Mesenchymal stem cell (in vitro differentiated cells and primary cell): ENCODE measurements at regions not wholly inside any gene's neighbourhood (a gene's known extent, or its start where the extent isn't known, plus 50 kb on each side); places are given as distances from the start of the nearest gene placed in this dataset.

Experiments
- DNase-seq: peaks from one replicate; pipeline ENCODE4 v3.0.0-alpha.2; 2013
- H2AFZ ChIP-seq: one replicate; pipeline ENCODE4 v1.6.1; 2013; ENCODE audit warnings: low read depth, mild to moderate bottlenecking, control low read depth, inconsistent platforms, low read length, moderate library complexity
- H2AK5ac ChIP-seq: 2 replicates; pipeline ENCODE4 v1.6.1; 2013; ENCODE audit warnings: low read length, moderate library complexity, mild to moderate bottlenecking, inconsistent platforms; ENCODE audit not compliant: severe bottlenecking
- H2BK120ac ChIP-seq: one replicate; pipeline ENCODE4 v1.6.1; 2013; ENCODE audit warnings: low read depth, mild to moderate bottlenecking, inconsistent platforms, low read length, moderate library complexity
- H2BK12ac ChIP-seq, 2 experiments: one replicate each; pipeline ENCODE4 v1.6.1; 2013; ENCODE audit warnings: inconsistent platforms in 2 of 2, low read length in 2 of 2, mild to moderate bottlenecking in 2 of 2, moderate library complexity in 2 of 2, control low read depth in 1 of 2
- H2BK15ac ChIP-seq: one replicate; pipeline ENCODE4 v1.6.1; 2013; ENCODE audit warnings: mild to moderate bottlenecking, low read depth, inconsistent platforms; ENCODE audit not compliant: poor library complexity, severe bottlenecking
- H2BK5ac ChIP-seq: 2 replicates; pipeline ENCODE4 v1.6.1; 2013; ENCODE audit warnings: low read depth, mild to moderate bottlenecking, low read length, control low read depth, inconsistent platforms; ENCODE audit not compliant: poor library complexity, severe bottlenecking
- H3K14ac ChIP-seq, 2 experiments: one replicate each; pipeline ENCODE4 v1.6.1; 2013; ENCODE audit warnings: inconsistent platforms in 2 of 2, low read length in 2 of 2, control low read depth in 1 of 2, mild to moderate bottlenecking in 1 of 2, moderate library complexity in 1 of 2
- H3K18ac ChIP-seq, 2 experiments: one replicate each; pipeline ENCODE4 v1.6.1; 2013; ENCODE audit warnings: inconsistent platforms in 2 of 2, low read length in 2 of 2, control low read depth in 1 of 2, low read depth in 1 of 2, mild to moderate bottlenecking in 1 of 2
- H3K23ac ChIP-seq, 2 experiments: one replicate each; pipeline ENCODE4 v1.6.1; 2013; ENCODE audit warnings: inconsistent platforms in 2 of 2, low read length in 2 of 2, mild to moderate bottlenecking in 2 of 2, moderate library complexity in 2 of 2, control low read depth in 1 of 2
- H3K27ac ChIP-seq: 2 replicates; pipeline ENCODE4 v1.5.1; 2013; ENCODE audit warnings: mild to moderate bottlenecking, moderate library complexity, low read length, control low read depth, inconsistent platforms; ENCODE audit not compliant: poor library complexity, severe bottlenecking
- H3K27me3 ChIP-seq, 2 experiments: 2 replicates each; pipeline versions ENCODE4 v1.6.1 to v1.7.0; 2013; ENCODE audit warnings: low read length in 2 of 2, mild to moderate bottlenecking in 2 of 2, moderate library complexity in 2 of 2, control low read depth in 1 of 2, inconsistent platforms in 1 of 2; ENCODE audit not compliant: control insufficient read depth in 1 of 2, insufficient read depth in 1 of 2
- H3K36me3 ChIP-seq, 2 experiments: 2 replicates each; pipeline versions ENCODE4 v1.6.1 to v1.7.0; 2013; ENCODE audit warnings: low read length in 2 of 2, control low read depth in 1 of 2, inconsistent platforms in 1 of 2, low read depth in 1 of 2, mild to moderate bottlenecking in 1 of 2; ENCODE audit not compliant: insufficient read depth in 2 of 2, control insufficient read depth in 1 of 2
- H3K4ac ChIP-seq, 2 experiments: one replicate each; pipeline ENCODE4 v1.6.1; 2013; ENCODE audit warnings: inconsistent platforms in 2 of 2, low read length in 2 of 2, mild to moderate bottlenecking in 2 of 2, moderate library complexity in 2 of 2, control low read depth in 1 of 2, low read depth in 1 of 2
- H3K4me1 ChIP-seq: 2 replicates; pipeline ENCODE4 v1.6.1; 2013; ENCODE audit warnings: low read depth, low read length, control low read depth; ENCODE audit not compliant: control insufficient read depth, insufficient read depth
- H3K4me2 ChIP-seq: 2 replicates; pipeline ENCODE4 v1.6.1; 2013; ENCODE audit warnings: low read length, mild to moderate bottlenecking, inconsistent platforms; ENCODE audit not compliant: poor library complexity, severe bottlenecking
- H3K4me3 ChIP-seq, 2 experiments: 2 replicates each; pipeline versions ENCODE4 v1.5.1 to v1.7.0; 2013; ENCODE audit warnings: low read length in 2 of 2, mild to moderate bottlenecking in 2 of 2, control low read depth in 1 of 2, low read depth in 1 of 2; ENCODE audit not compliant: insufficient read depth in 1 of 2
- H3K79me1 ChIP-seq: replicated peaks from 2 replicates; pipeline ENCODE4 v1.6.1; 2013; ENCODE audit warnings: mild to moderate bottlenecking, control low read depth, low read length, inconsistent platforms; ENCODE audit not compliant: poor library complexity, severe bottlenecking
- H3K9ac ChIP-seq: 2 replicates; pipeline ENCODE4 v1.7.0; 2013; ENCODE audit warnings: mild to moderate bottlenecking, low read length, moderate library complexity
- H3K9me3 ChIP-seq: 2 replicates; pipeline ENCODE4 v1.7.0; 2013; ENCODE audit warnings: mild to moderate bottlenecking, low read length; ENCODE audit not compliant: control insufficient read depth
- H4K8ac ChIP-seq: one replicate; pipeline ENCODE4 v1.6.1; 2013; ENCODE audit warnings: inconsistent platforms, mild to moderate bottlenecking, low read length, moderate library complexity
- H4K91ac ChIP-seq: one replicate; pipeline ENCODE4 v1.6.1; 2013; ENCODE audit warnings: mild to moderate bottlenecking, low read length, inconsistent platforms
- WGBS: methylation state at CpG from one replicate; pipeline ENCODE4 v1.1.7; 2013; ENCODE audit warnings: mixed read lengths; 5-methylcytosine and 5-hydroxymethylcytosine counted together

- H3K9ac ChIP-seq = no peak overlapping the region
- no peak overlapping the region for H2BK120ac ChIP-seq
- WGBS = 100% methylated on average over 2 of the region's 2 CpGs
- H3K23ac ChIP-seq = no peak overlapping the region
- H2BK12ac ChIP-seq = no peak overlapping the region
- peaks cover 2% of the 10 kb centered on the region for H3K4me1 ChIP-seq
- H3K4me3 ChIP-seq = no peak overlapping the region
- no peak overlapping the region for H3K18ac ChIP-seq
- H3K9me3 ChIP-seq = no peaks in the 10 kb centered on the region
- H3K27me3 ChIP-seq = no peaks in the 10 kb centered on the region
- no peak overlapping the region for H3K4ac ChIP-seq
- H3K4me2 ChIP-seq = no peak overlapping the region
- no peak overlapping the region for H2AFZ ChIP-seq
- no peak overlapping the region for H3K14ac ChIP-seq
- DNase-seq = no peak
- no peak overlapping the region for H2AK5ac ChIP-seq
- H3K36me3 ChIP-seq = no peaks in the 10 kb centered on the region
- no peak overlapping the region for H2BK15ac ChIP-seq
- H3K79me1 ChIP-seq = no peaks in the 10 kb centered on the region
- no peak overlapping the region for H2BK5ac ChIP-seq
- no peak overlapping the region for H4K91ac ChIP-seq
- no peak overlapping the region for H3K27ac ChIP-seq
- no peak overlapping the region for H4K8ac ChIP-seq
Measured at GRCh38 chr5:124885490-124885889, 139.1 kb upstream of the ZNF608 start.

GRCh38 chr5:124887223-124887622 lies 140.8 kb upstream of the ZNF608 start:
- H3K36me3 ChIP-seq = no peaks in the 10 kb centered on the region
- no peak overlapping the region for H2BK12ac ChIP-seq
- H3K18ac ChIP-seq = no peak overlapping the region
- no peaks in the 10 kb centered on the region for H3K9me3 ChIP-seq
- H3K23ac ChIP-seq = no peak overlapping the region
- H3K79me1 ChIP-seq = no peaks in the 10 kb centered on the region
- no peak overlapping the region for H4K91ac ChIP-seq
- no peak overlapping the region for H3K4me3 ChIP-seq
- peak overlapping the region; percentile 56 for H3K27ac ChIP-seq
- H3K27me3 ChIP-seq = no peaks in the 10 kb centered on the region
- H2BK5ac ChIP-seq = no peak overlapping the region
- no peak overlapping the region for H3K4me2 ChIP-seq
- no peak overlapping the region for H2BK15ac ChIP-seq
- H4K8ac ChIP-seq = no peak overlapping the region
- H3K4me1 ChIP-seq = peaks cover 2% of the 10 kb centered on the region
- no peak overlapping the region for H3K4ac ChIP-seq
- no peak for DNase-seq
- H2AK5ac ChIP-seq = peak overlapping the region; percentile 91
- 97% methylated on average over 2 of the region's 2 CpGs for WGBS
- H2BK120ac ChIP-seq = no peak overlapping the region
- no peak overlapping the region for H3K9ac ChIP-seq
- H3K14ac ChIP-seq = no peak overlapping the region
- H2AFZ ChIP-seq = no peak overlapping the region

GRCh38 chr5:124888050-124888506 lies 141.6 kb upstream of the ZNF608 start:
- no peak overlapping the region for H3K9ac ChIP-seq
- no peak overlapping the region for H4K8ac ChIP-seq
- DNase-seq = no peak
- H3K4ac ChIP-seq = no peak overlapping the region
- no peak overlapping the region for H3K23ac ChIP-seq
- H2AK5ac ChIP-seq = no peak overlapping the region
- H2BK12ac ChIP-seq = no peak overlapping the region
- H3K9me3 ChIP-seq = no peaks in the 10 kb centered on the region
- H2AFZ ChIP-seq = peak overlapping the region; percentile 63
- peak overlapping the region; percentile 92 for H3K27ac ChIP-seq
- H3K36me3 ChIP-seq = no peaks in the 10 kb centered on the region
- H2BK120ac ChIP-seq = no peak overlapping the region
- no peak overlapping the region for H3K4me3 ChIP-seq
- peak overlapping the region; percentile 70 to 74 for H3K18ac ChIP-seq
- H2BK15ac ChIP-seq = no peak overlapping the region
- WGBS = 40% methylated on average over 5 of the region's 6 CpGs
- no peak overlapping the region for H4K91ac ChIP-seq
- H3K27me3 ChIP-seq = no peaks in the 10 kb centered on the region
- peak overlapping the region; percentile 71 for H3K4me2 ChIP-seq
- H3K79me1 ChIP-seq = no peaks in the 10 kb centered on the region
- H3K14ac ChIP-seq = no peak overlapping the region
- peaks cover 2% of the 10 kb centered on the region for H3K4me1 ChIP-seq
- H2BK5ac ChIP-seq = peak overlapping the region; percentile 77

- no peak overlapping the region for H2AFZ ChIP-seq
- H3K9me3 ChIP-seq = no peaks in the 10 kb centered on the region
- no peak overlapping the region for H2AK5ac ChIP-seq
- 45% methylated on average over 4 of the region's 6 CpGs for WGBS
- no peak overlapping the region for H3K4me3 ChIP-seq
- H4K91ac ChIP-seq = no peak overlapping the region
- no peak overlapping the region for H3K14ac ChIP-seq
- H3K27me3 ChIP-seq = no peaks in the 10 kb centered on the region
- H3K4me2 ChIP-seq = peak overlapping the region; percentile 34
- no peak overlapping the region for H3K18ac ChIP-seq
- no peak overlapping the region for H3K23ac ChIP-seq
- H3K79me1 ChIP-seq = no peaks in the 10 kb centered on the region
- no peaks in the 10 kb centered on the region for H3K36me3 ChIP-seq
- H3K4me1 ChIP-seq = peaks cover 2% of the 10 kb centered on the region
- no peak overlapping the region for H2BK12ac ChIP-seq
- H2BK15ac ChIP-seq = no peak overlapping the region
- DNase-seq = peak; percentile 17
- no peak overlapping the region for H3K4ac ChIP-seq
- H3K27ac ChIP-seq = peak overlapping the region; percentile 92
- no peak overlapping the region for H2BK120ac ChIP-seq
- H3K9ac ChIP-seq = no peak overlapping the region
- H4K8ac ChIP-seq = no peak overlapping the region
- no peak overlapping the region for H2BK5ac ChIP-seq
Measured at GRCh38 chr5:124888622-124889485, 142.4 kb upstream of the ZNF608 start.
